Ammon's horn (tissue), 1 donor: ENCODE measurements at regions not wholly inside any gene's neighbourhood (a gene's known extent, or its start where the extent isn't known, plus 50 kb on each side); places are given as distances from the start of the nearest gene placed in this dataset.

ENCODE experiments used
- DNase-seq: peaks from one replicate; pipeline ENCODE4 v3.0.0-alpha.2; 2016; ENCODE audit warnings: low spot score

- DNase-seq, result no peak
Observed at GRCh38 chr10:131445623-131446022, 134.1 kb upstream of the TCERG1L start.

DNA sequence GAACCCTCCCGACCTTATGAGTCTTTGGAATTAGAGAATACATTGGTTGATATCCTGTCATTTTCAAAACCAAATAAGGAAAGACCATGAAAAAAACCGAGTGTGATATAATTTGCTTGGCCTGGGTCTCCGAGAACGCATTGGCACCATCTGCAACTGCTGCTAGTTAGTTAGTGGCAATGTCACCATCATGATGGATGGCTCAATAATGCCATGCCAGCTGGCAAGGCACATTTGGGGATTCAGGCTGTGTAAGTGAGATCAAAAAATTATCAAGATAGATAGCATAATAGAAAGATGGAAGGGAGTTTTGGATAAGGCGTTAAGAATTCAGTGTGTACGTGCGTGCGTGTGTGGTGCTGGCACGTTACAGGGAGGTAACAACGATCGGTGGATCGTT lies 134.7 kb upstream of the TCERG1L start:
- no peak for DNase-seq

GRCh38 chr10:131448171-131448570 lies 136.7 kb upstream of the TCERG1L start:
- no peak for DNase-seq

DNA sequence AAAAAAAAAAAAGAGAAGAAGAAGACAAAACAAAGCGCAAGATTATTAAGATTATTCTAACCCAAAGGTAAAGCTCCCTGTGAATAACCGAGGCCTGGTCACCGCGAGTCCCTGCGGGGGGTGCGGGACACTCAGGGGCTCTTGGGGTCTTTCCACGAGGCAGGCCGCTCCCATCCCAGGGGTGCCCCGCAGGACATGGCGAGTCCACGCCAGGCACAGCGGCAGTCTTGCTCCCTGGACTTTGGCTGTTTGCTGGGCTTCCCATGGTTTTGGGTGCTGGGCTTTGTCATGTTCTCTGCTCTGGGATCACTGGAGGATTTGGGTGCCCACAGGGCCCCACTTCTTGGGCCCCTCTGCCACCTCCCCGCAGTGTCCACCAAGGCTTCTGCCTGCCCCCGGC lies 137.4 kb upstream of the TCERG1L start:
- no peak for DNase-seq

GRCh38 chr10:131450216-131450765 lies 138.8 kb upstream of the TCERG1L start:
- DNase-seq, result no peak

DNA sequence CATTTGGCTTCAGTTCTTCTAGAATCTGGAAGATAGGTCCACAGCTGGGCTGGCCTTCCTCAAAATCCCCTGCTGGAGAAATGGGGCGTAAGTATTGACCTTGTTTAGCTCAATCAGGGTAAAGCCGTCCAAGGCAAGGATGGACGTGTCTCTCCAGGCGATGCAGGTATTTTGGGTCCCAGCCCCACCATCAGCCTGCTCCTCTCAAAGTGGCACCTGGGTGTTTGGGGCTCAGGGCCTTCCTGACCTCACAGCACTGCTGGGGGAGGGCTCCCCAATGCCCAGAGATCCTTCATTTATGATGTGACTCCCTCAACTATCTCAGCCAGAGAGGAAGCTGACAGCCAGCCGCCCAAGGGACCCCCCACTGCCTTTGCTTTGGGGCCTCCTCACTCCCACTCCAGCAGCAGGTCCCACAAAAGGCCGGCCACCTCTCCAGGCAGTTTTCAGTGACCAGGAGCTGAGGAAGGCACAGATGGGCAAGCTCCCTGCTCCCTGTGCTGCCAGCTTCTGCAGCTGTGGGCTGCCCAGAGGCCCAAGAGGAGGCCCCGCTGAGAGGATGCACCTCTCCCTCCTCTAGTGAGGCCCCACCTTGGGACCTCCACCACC lies 140.0 kb upstream of the TCERG1L start:
- no peak for DNase-seq

DNA sequence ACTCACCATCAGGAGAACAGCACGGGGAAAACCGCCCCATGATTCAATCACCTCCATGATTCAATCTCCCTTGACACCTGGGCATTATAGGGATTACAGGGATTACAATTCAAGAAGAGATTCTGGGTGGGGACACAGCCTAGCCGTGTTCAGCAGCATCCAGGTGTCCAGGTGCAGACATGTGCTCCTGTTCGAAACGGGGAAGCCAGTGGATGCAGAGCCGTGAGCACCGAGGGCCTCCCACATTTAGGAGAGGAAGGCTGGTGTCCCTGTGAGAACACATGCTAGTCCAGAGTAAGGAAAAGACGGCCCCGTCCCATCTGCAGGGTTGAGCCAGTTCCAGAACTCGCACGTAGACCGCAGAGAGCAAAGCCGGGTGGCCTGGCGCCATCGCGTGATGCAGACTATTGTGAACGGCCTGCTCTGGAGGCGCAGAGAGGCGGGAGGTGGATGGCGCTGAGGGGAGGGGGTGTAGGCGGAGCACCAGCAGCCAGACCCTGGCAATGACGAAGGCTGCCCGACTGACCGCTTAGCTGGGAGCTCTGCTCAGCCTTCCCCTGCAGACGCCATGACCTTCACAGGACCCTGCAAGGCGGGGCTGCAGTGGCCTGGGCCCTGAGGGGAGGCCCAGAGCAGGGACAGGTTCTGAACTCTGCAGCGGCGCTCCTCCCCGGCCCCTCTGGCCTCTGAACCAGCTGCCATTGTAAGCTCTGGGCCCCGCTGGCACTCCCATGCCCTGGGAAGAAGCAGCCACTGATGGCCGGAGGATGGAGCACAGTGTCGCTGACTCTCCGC lies 141.6 kb upstream of the TCERG1L start:
- DNase-seq, result peak; percentile 83

- peak; percentile 80 for DNase-seq
Observed at GRCh38 chr10:131453721-131454634, 142.5 kb upstream of the TCERG1L start.

- DNase-seq, result no peak
Observed at GRCh38 chr10:131456411-131456810, 144.9 kb upstream of the TCERG1L start.

DNA sequence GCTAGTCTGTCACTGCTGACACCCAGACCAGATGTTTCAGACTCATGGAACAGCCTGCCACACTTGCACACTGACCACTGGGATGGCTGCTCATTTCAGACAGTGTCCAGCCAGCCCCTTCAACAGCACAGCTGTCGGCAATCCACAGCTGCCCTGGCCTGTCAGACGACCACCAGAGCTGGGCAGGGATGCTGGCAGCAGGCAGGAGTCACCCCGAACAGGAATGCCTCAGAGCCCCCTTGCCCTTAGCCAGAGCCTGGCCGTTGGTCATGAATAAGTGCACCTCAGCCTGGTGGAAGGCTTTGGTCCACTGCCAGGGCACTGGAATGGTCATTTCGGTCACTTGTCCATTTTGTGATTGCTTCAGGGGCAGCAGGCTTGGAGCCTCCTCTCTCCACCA lies 149.6 kb upstream of the TCERG1L start:
- DNase-seq, result no peak

GRCh38 chr10:131464789-131465188 lies 153.3 kb upstream of the TCERG1L start:
- no peak for DNase-seq

DNA sequence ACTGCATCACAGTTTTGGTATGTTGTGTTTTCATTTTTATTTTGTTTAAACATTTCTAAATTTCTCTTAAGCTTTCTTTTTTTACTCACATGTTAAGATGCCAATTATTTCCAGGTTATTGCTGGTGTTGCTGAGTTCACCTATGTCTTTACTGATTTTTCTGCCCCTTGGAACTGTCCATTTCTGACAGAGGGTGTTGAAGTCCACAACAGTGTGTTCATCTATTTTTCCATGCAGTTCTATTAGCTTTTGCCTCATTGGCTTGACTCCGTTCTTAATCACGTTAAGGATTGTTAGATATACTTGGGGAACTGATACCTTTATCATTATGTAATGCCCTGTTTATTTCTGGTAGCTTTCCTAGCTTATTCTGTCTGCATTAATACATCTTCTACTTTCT lies 158.0 kb upstream of the TCERG1L start:
- DNase-seq, result no peak

- no peak for DNase-seq
Observed at GRCh38 chr10:131473645-131474044, 162.1 kb upstream of the TCERG1L start.

GRCh38 chr10:131474416-131474815 lies 162.9 kb upstream of the TCERG1L start:
- DNase-seq, result no peak

- no peak for DNase-seq
Observed at GRCh38 chr10:131475043-131475442, 163.5 kb upstream of the TCERG1L start.

GRCh38 chr10:131475803-131476202 lies 164.3 kb upstream of the TCERG1L start:
- no peak for DNase-seq

- no peak for DNase-seq
Observed at GRCh38 chr10:131477457-131478121, 166.1 kb upstream of the TCERG1L start.

GRCh38 chr10:131478377-131478989 lies 167.0 kb upstream of the TCERG1L start:
- no peak for DNase-seq

DNA sequence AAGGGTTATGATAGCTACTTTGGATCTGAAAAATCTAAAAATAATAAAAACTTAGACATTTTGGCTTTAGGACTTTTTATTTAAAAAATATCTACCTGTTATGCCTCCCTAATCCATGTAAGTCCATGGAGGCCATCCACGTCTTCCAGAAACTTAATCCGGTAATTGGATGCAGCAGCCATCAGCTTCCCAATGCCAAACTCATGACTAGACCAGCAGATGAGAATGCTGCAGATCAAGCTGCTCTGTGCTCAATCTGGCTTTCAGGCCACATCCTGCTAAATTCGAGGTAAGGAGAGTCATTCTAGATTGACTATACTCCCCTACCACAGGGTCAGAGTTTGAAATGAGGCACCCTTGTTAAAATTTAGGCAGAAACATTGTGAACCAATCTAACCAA lies 168.5 kb upstream of the TCERG1L start:
- no peak for DNase-seq

DNA sequence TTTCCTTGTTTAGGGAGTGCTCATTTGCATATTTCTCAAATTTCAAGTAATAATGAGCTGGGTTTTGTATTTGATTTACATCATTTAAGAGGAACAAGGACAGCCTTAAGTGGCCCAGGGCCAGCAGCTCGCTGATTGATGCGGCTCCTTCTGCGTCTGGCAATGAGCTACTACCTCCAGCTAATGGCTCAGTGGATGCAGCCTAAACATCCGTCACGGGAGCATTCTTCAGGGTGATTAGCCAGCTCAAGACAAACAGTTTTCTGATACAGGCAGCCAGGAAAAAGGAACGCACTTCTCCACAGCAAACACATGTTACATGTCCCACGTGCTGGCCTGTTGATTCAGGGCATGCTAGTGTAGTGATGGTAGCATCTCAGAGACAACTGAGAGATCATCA lies 169.3 kb upstream of the TCERG1L start:
- no peak for DNase-seq

DNA sequence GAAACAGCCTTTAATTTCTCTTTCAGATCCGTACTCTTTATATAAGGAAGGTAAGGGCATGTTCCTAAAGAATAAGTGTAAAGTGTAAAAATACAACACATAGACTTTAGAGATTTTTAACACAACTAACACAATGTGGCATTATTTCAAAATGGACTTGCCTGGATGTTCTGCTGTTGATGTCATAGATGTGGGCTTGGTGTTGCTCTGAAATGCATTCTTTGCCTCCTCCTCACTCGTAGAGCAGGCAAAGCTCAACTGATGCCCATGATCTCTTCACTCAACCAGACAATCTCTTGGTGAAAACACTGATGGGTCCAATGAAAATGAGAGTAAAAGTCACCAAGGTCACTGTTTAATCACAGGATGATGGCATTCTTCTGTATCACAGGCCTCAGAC lies 174.2 kb upstream of the TCERG1L start:
- no peak for DNase-seq
